BJ (cell line): ENCODE measurements at regions not wholly inside any gene's neighbourhood (a gene's known extent, or its start where the extent isn't known, plus 50 kb on each side); places are given as distances from the start of the nearest gene placed in this dataset.
"Not testable (repeated sequence)": the region's sequence is repeated elsewhere in the genome, so short reads cannot be mapped to it uniquely, and the experiment has no call there.

Experiments used
- CTCF ChIA-PET: fragments of 350-600 bp; formaldehyde crosslinking; extraction: SDS; loops from one replicate; lab custom pipeline; 2021; ENCODE audit warnings: antibody characterized with exemption, inconsistent platforms; lab: Yijun Ruan, JAX
- POLR2A ChIA-PET: fragments of 300-600 bp; sonication (Branson Sonifier 250); formaldehyde crosslinking; extraction: SDS; loops from one replicate; lab custom pipeline; 2021; ENCODE audit warnings: antibody characterized with exemption; lab: Charles Lee
- DNase-seq: peaks from one replicate; pipeline ENCODE4 v3.0.0-alpha.2; 2011; ENCODE audit warnings: low read depth
- H3K27me3 ChIP-seq: 2 replicates; pipeline ENCODE4 v1.6.0; 2011; ENCODE audit warnings: low read length; ENCODE audit not compliant: control insufficient read depth, insufficient read depth
- H3K36me3 ChIP-seq: 2 replicates; pipeline ENCODE4 v1.5.1; 2011; ENCODE audit warnings: low read length; ENCODE audit not compliant: control insufficient read depth, insufficient read depth
- H3K4me3 ChIP-seq: 2 replicates; pipeline ENCODE4 v1.5.1; 2011; ENCODE audit warnings: low read depth, mild to moderate bottlenecking, control low read depth, low read length

DNA sequence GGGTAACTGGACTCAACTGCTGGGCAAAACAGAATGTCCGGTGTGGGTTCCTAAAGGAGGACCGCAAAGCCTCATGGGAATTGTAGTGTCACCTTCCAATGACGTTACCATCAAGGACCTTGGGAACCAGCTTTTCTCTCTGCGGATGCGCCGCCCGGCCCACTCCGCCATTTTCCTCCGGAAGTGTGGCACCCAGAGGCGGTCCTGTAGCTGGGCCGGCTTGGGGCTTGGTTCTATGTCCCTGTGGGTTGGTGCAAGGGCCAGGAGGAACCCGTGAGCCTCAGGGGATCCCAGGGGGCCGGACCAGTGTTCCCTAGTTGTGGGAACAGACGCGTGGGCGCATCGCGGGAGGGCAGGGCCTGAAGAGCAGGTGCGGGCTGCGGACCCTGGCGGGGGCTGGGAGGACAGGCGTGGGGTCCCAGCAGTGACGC is 175.1 kb downstream of the CWH43 start:
- DNase-seq, H3K4me3 ChIP-seq, H3K27me3 ChIP-seq, CTCF ChIA-PET, POLR2A ChIA-PET, H3K36me3 ChIP-seq: not testable (repeated sequence)

- DNase-seq, POLR2A ChIA-PET, H3K36me3 ChIP-seq: not testable (repeated sequence)
Measured at GRCh38 chr4:49164916-49165315, 178.8 kb downstream of the CWH43 start.

DNA sequence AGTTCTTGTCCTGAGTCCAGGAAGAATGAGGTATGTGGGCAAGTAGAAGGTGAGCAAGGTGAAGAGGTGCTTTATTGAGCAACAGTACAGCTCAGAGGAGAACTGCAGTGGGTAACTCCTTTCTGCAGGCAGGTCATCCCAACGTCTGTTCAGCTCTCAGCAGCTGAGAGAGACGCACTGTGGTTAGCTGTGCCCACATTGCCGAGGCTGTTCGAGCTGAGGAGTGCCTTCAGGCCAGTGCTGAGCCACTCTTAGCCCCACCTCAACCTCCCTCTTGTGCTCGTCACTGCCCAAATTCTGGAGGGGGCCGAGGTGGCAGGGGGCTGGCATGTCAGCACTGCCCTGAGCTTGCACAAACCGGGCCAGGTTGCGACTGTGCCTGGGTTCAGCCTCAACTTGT is 191.8 kb downstream of the CWH43 start:
- DNase-seq, H3K4me3 ChIP-seq, CTCF ChIA-PET, H3K36me3 ChIP-seq, H3K27me3 ChIP-seq, POLR2A ChIA-PET: not testable (repeated sequence)

More at GRCh38 chr4:49164916-49165315, 178.8 kb downstream of the CWH43 start:
- H3K4me3 ChIP-seq, H3K27me3 ChIP-seq, CTCF ChIA-PET: not testable (repeated sequence)

DNA sequence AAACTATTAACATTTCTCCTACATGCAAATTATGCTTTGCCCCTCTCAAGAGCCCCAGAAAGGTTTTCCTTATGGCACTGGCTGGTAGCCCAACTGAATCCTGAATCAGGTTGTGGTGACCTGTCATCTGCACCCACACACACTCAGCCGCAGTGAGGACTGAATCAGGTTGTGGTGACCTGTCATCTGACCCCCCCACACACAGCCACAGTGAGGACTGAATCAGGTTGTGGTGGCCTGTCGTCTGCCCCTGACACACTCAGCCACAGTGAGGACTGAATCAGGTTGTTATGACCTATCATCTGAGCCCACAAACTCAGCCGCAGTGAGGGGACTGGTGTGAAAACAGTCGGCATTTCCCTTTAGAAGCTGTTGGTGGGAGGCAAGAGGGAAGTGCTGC is 195.0 kb downstream of the CWH43 start:
- POLR2A ChIA-PET, H3K36me3 ChIP-seq, DNase-seq, CTCF ChIA-PET, H3K4me3 ChIP-seq, H3K27me3 ChIP-seq: not testable (repeated sequence)

DNA sequence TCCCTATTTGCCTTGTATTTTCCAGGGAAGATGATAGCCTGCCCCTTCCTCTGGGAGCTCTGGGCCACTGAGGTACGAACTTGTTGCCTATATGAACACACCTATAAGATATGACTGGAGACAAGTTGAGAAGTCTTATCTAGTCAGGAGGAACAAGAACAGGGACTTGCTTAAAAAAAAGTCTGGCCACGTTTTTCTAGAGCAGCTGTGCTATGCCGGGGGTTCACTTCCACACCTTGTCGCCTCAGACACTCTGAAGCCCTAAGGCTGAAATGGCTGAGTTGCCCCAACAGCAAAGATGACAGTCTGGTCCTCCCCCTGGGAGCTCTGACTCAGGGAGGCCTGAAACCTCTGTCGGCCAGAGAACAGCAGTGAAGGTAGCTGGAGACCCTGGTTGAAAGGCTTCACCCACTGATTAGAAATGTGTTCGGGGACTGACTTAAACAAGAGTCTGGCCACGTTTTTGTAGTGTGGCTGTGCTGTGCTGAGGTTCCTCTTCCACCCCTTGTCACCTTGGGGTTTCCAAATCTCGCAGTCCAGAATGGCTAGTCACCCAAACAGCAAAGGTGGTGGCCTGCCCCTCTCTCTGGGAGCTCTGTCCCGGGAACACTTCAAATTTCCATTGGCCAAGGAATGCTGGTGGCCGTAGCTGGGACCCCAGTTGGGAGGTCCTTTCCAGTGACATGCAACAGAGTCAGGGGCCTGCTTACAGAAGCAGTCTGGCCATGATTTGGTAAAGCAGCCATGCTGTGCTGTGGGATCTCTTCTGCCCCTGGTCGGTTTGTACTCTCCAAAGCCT is 225.5 kb downstream of the CWH43 start:
- CTCF ChIA-PET: not testable (repeated sequence)

DNA sequence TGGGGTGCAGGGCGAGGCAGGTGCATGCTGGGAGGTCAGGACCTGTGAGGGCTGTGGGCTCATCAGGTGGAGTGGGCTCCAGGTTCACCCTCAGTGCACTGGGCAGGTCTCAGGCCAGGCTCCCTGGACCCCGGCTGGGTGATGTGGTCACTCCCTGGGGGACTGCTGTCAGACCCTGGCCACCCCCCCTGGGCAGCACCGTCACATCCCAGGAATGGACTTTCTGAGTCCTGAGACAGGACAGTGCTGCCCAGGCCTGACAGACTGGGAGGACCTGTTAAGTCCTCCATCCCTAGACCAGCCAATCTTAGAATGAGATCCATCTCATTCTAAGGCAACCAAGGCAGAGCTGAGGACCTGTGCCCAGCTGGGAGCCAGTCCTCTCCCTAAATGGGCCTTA is 227.2 kb downstream of the CWH43 start:
- H3K27me3 ChIP-seq, DNase-seq, H3K36me3 ChIP-seq, POLR2A ChIA-PET, CTCF ChIA-PET, H3K4me3 ChIP-seq: not testable (repeated sequence)

More for the DNA sequence above, 225.5 kb downstream of the CWH43 start:
- H3K4me3 ChIP-seq, DNase-seq, POLR2A ChIA-PET, H3K27me3 ChIP-seq, H3K36me3 ChIP-seq: not testable (repeated sequence)

- POLR2A ChIA-PET, H3K4me3 ChIP-seq, H3K27me3 ChIP-seq, DNase-seq, H3K36me3 ChIP-seq, CTCF ChIA-PET: not testable (repeated sequence)
Measured at GRCh38 chr4:49213750-49214149, 227.7 kb downstream of the CWH43 start.

DNA sequence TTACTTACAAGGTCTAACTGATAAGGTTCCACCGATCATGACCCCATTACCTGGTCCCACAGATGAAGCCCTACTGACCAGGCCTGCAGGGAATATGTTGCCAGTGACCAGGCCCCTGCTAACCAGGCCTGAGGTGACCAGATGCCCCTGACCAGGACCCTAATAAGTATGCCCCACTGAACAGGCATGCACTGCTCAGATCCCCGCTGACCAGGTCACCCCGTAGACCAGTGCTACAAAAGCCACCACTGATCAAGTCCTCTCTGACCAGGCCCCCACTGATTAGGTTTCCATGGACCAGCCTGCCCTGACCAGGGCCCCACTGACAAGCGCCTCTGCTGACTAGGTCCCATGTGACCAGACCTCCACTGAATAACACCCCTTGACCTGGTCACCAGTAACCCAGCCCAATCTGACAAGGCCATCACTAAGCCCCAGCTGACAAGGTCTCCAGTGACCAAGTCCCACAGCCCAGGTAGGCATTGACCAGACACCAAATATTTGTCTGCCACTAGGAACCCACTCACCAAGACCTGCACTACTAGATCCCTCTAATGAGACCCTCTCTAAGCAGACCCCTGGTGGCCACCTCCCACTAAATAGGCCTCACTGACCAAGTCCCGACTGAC is 228.5 kb downstream of the CWH43 start:
- H3K4me3 ChIP-seq, H3K36me3 ChIP-seq, POLR2A ChIA-PET, DNase-seq, H3K27me3 ChIP-seq, CTCF ChIA-PET: not testable (repeated sequence)

GRCh38 chr4:49215082-49215479 is 229.0 kb downstream of the CWH43 start:
- DNase-seq, CTCF ChIA-PET, H3K4me3 ChIP-seq, POLR2A ChIA-PET, H3K27me3 ChIP-seq, H3K36me3 ChIP-seq: not testable (repeated sequence)

DNA sequence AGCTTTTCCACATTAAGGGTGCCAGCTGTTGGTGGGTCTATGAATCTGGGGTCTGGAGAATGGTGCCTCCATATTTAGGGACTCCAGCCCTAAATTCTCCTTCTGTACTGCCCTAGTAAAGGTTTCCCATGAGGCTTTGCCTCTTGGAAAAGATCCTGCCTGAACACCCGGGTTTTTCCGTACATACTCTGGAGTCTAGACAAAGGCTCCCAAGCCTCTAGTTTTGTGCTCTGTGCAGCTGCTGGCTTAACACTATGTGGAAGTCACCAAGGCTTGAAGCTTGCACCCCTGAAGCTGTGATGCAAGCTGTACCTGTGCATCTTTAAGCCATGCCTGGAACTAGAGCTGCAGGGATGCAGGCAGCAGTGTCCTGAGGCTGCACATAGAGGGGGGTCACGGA is 230.5 kb downstream of the CWH43 start:
- POLR2A ChIA-PET, CTCF ChIA-PET, H3K4me3 ChIP-seq, H3K36me3 ChIP-seq, H3K27me3 ChIP-seq, DNase-seq: not testable (repeated sequence)
